PC-3 (cell line): ENCODE measurements at regions not wholly inside any gene's neighbourhood (a gene's known extent, or its start where the extent isn't known, plus 50 kb on each side); places are given as distances from the start of the nearest gene placed in this dataset.
"Not testable (repeated sequence)": the region's sequence is repeated elsewhere in the genome, so short reads cannot be mapped to it uniquely, and the experiment has no call there.

Experiments used
- ATAC-seq: fragments of 200-7000 bp; cut with Tn5 transposase; 2 replicates; pipeline ENCODE4 v1.9.1; 2020; ENCODE audit warnings: mild to moderate bottlenecking, moderate library complexity
- BruUV-seq: library from RNA; stranded (reverse); fragments of 400-500 nt; replicated peaks from 2 replicates; lab custom pipeline; 2021; lab: Mats Ljungman, UMichigan
- CTCF ChIA-PET: fragments of 300-600 bp; sonication (Branson Sonifier 250); formaldehyde crosslinking; loops from one replicate; lab custom pipeline; 2022; ENCODE audit warnings: antibody characterized with exemption; lab: Charles Lee
- POLR2A ChIA-PET: fragments of 300-600 bp; sonication (Branson Sonifier 250); formaldehyde crosslinking; loops from one replicate; lab custom pipeline; 2022; ENCODE audit warnings: antibody characterized with exemption; ENCODE audit not compliant: unreplicated experiment; lab: Charles Lee
- DNase-seq: peaks from one replicate; pipeline ENCODE4 v3.0.0-alpha.2; 2015
- H2AFZ ChIP-seq: fragments of 300-600 bp; sonication (generic); 2 replicates; pipeline ENCODE4 v1.6.0; 2016; ENCODE audit warnings: antibody characterized with exemption, low read length
- H3F3A ChIP-seq: fragments of 300-600 bp; sonication (generic); one replicate; pipeline ENCODE4 v1.6.0; 2017; ENCODE audit warnings: antibody characterized with exemption, low read length, control low read depth, mild to moderate bottlenecking; ENCODE audit not compliant: unreplicated experiment
- H3K27ac ChIP-seq: fragments of 300-600 bp; sonication (generic); 2 replicates; pipeline ENCODE4 v1.5.1; 2016; ENCODE audit warnings: mild to moderate bottlenecking, low read length
- H3K27me3 ChIP-seq: fragments of 300-600 bp; sonication (generic); 2 replicates; pipeline ENCODE4 v1.6.1; 2016; ENCODE audit warnings: low read length, mixed read lengths
- H3K36me3 ChIP-seq: fragments of 300-600 bp; sonication (generic); 2 replicates; pipeline ENCODE4 v1.6.1; 2016; ENCODE audit warnings: low read depth, mixed run types, low read length, mixed read lengths
- H3K4me1 ChIP-seq: fragments of 300-600 bp; sonication (generic); 2 replicates; pipeline ENCODE4 v1.5.1; 2016; ENCODE audit warnings: low read length; ENCODE audit not compliant: insufficient read depth
- H3K4me2 ChIP-seq: fragments of 300-600 bp; sonication (generic); 2 replicates; pipeline ENCODE4 v1.6.0; 2016; ENCODE audit warnings: low read length
- H3K4me3 ChIP-seq: fragments of 300-600 bp; sonication (generic); 2 replicates; pipeline ENCODE4 v1.5.1; 2016; ENCODE audit warnings: mild to moderate bottlenecking, low read length, mixed read lengths
- H3K79me2 ChIP-seq: fragments of 300-600 bp; sonication (generic); 2 replicates; pipeline ENCODE4 v1.6.1; 2017; ENCODE audit warnings: low read length, mixed read lengths
- H3K9ac ChIP-seq: fragments of 300-600 bp; sonication (generic); 2 replicates; pipeline ENCODE4 v1.6.0; 2016; ENCODE audit warnings: mild to moderate bottlenecking, low read length
- H3K9me2 ChIP-seq: fragments of 300-600 bp; sonication (generic); replicated peaks from 2 replicates; pipeline ENCODE4 v1.6.1; 2016; ENCODE audit warnings: mixed run types, low read length, mixed read lengths
- H3K9me3 ChIP-seq: fragments of 300-600 bp; sonication (generic); 2 replicates; pipeline ENCODE4 v1.6.1; 2016; ENCODE audit warnings: low read length, mixed read lengths
- H4K20me1 ChIP-seq: fragments of 300-600 bp; sonication (generic); 2 replicates; pipeline ENCODE4 v1.6.1; 2016; ENCODE audit warnings: low read length, mixed read lengths
- CTCF ChIP-seq: fragments of 300-600 bp; sonication (generic); conservative IDR thresholded peaks from 2 replicates; pipeline ENCODE4 v1.5.1; 2017; ENCODE audit warnings: antibody characterized with exemption, low read depth, mild to moderate bottlenecking, low read length
- EZH2 ChIP-seq: fragments of 300-600 bp; sonication (generic); IDR thresholded peaks from one replicate; pipeline ENCODE4 v1.6.1; 2017; ENCODE audit warnings: antibody characterized with exemption, mild to moderate bottlenecking, low read length; ENCODE audit not compliant: unreplicated experiment
- EZH2phosphoT487 ChIP-seq: fragments of 300-600 bp; sonication (generic); IDR thresholded peaks from 2 replicates; pipeline ENCODE4 v1.6.1; 2018; ENCODE audit warnings: mild to moderate bottlenecking, antibody characterized with exemption, low read length, borderline replicate concordance
- intact Hi-C: fragments of 100-400 bp; cut with micrococcal nuclease; formaldehyde crosslinking; loops from 2 replicates; pipeline ENCODE4 v1.9.0; 2023

- ChIA-PET POLR2A (no interaction called here), CTCF (no interaction called here)
- no peak overlapping the region for H3K27ac ChIP-seq
- H3K4me2 ChIP-seq, result no peak overlapping the region
- no TSS peak for BruUV-seq
- intact Hi-C loops, result no loop called here
- no peaks in the 10 kb centered on the region for H3K9me2 ChIP-seq
- 0 out of 2 replicates have a peak, but pooled peaks cover 7% of the 10 kb centered on the region for H3K9me3 ChIP-seq
- H2AFZ ChIP-seq, result no peak overlapping the region
- H3K9ac ChIP-seq, result no peak overlapping the region
- H4K20me1 ChIP-seq, result no peaks in the 10 kb centered on the region
- no peaks in the 10 kb centered on the region for H3K27me3 ChIP-seq
- no peaks in the 10 kb centered on the region for H3K4me1 ChIP-seq
- no peak for ATAC-seq
- TF ChIP-seq CTCF, result no peak
- no peak for TF ChIP-seq EZH2
- TF ChIP-seq EZH2phosphoT487, result no peak
- no peak for DNase-seq
- no peaks in the 10 kb centered on the region for H3K79me2 ChIP-seq
- no peaks in the 10 kb centered on the region for H3F3A ChIP-seq
- H3K4me3 ChIP-seq, result no peak overlapping the region
- H3K36me3 ChIP-seq, result peaks cover 6% of the 10 kb centered on the region; the same call in 1 of the 2 replicates
Measured at GRCh38 chr3:78088006-78088405, 1048.1 kb downstream of the ROBO2 start.

- BruUV-seq, result no TSS peak
- no peaks in the 10 kb centered on the region for H3K27me3 ChIP-seq
- ChIA-PET CTCF (no interaction called here), POLR2A (no interaction called here)
- DNase-seq, result no peak
- no peaks in the 10 kb centered on the region for H3K79me2 ChIP-seq
- no peaks in the 10 kb centered on the region for H4K20me1 ChIP-seq
- no peaks in the 10 kb centered on the region for H3K9me2 ChIP-seq
- H3K27ac ChIP-seq, result no peak overlapping the region
- H3K9ac ChIP-seq, result no peak overlapping the region
- no peak for ATAC-seq
- H2AFZ ChIP-seq, result no peak overlapping the region
- H3K4me1 ChIP-seq, result no peaks in the 10 kb centered on the region
- 0 out of 2 replicates have a peak, but pooled peaks cover 6% of the 10 kb centered on the region for H3K9me3 ChIP-seq
- no peak overlapping the region for H3K4me2 ChIP-seq
- intact Hi-C loops, result no loop called here
- no peaks in the 10 kb centered on the region for H3F3A ChIP-seq
- H3K4me3 ChIP-seq, result no peak overlapping the region
- peaks cover 6% of the 10 kb centered on the region; the same call in 1 of the 2 replicates for H3K36me3 ChIP-seq
- TF ChIP-seq EZH2phosphoT487 (no peak), EZH2 (no peak), CTCF (no peak)
Measured at GRCh38 chr3:78090382-78090781, 1050.5 kb downstream of the ROBO2 start.

GRCh38 chr3:78091478-78092119 is 1051.7 kb downstream of the ROBO2 start:
- no peak overlapping the region for H3K4me3 ChIP-seq
- no peaks in the 10 kb centered on the region for H3K4me1 ChIP-seq
- no peaks in the 10 kb centered on the region for H4K20me1 ChIP-seq
- H3K27ac ChIP-seq, result no peak overlapping the region
- CTCF ChIA-PET, result no interaction called here
- ATAC-seq, result no peak
- BruUV-seq, result no TSS peak
- no peak for TF ChIP-seq EZH2
- no peak for TF ChIP-seq CTCF
- no peak for TF ChIP-seq EZH2phosphoT487
- intact Hi-C loops, result no loop called here
- H3K36me3 ChIP-seq, result no peaks in the 10 kb centered on the region
- no peak overlapping the region for H2AFZ ChIP-seq
- no peaks in the 10 kb centered on the region for H3K9me2 ChIP-seq
- no peak overlapping the region for H3K4me2 ChIP-seq
- no peaks in the 10 kb centered on the region for H3K27me3 ChIP-seq
- no peaks in the 10 kb centered on the region for H3K9me3 ChIP-seq
- no peak for DNase-seq
- no peak overlapping the region for H3K9ac ChIP-seq
- no peaks in the 10 kb centered on the region for H3K79me2 ChIP-seq
- POLR2A ChIA-PET, result no interaction called here
- no peaks in the 10 kb centered on the region for H3F3A ChIP-seq

GRCh38 chr3:78092574-78092973 is 1052.7 kb downstream of the ROBO2 start:
- H3K9me2 ChIP-seq, H3K4me2 ChIP-seq, BruUV-seq, H3K27me3 ChIP-seq, intact Hi-C loops, H3K9me3 ChIP-seq, CTCF ChIA-PET, H3K9ac ChIP-seq, H3K4me3 ChIP-seq, H3K4me1 ChIP-seq, H3K79me2 ChIP-seq, H3K27ac ChIP-seq, H2AFZ ChIP-seq, H3F3A ChIP-seq, H4K20me1 ChIP-seq, H3K36me3 ChIP-seq, POLR2A ChIA-PET: not testable (repeated sequence)
- ATAC-seq, result peak; percentile 64
- DNase-seq, result peak; percentile 58
